ENCODE measurements at regions not wholly inside any gene's neighbourhood (a gene's known extent, or its start where the extent isn't known, plus 50 kb on each side); places are given as distances from the start of the nearest gene placed in this dataset.

GRCh38 chr7:45401155-45401554, 173.0 kb upstream of the ADCY1 start:
- no peak for TF ChIP-seq CTCF (IDR thresholded peaks at IDR 0.05; ENCODE audit: poor library complexity)
- TF ChIP-seq EZH2 (IDR thresholded peaks at IDR 0.05; ENCODE audit: borderline replicate concordance), result no peak

Measured in hepatocyte (in vitro differentiated cells).